Lower leg skin (tissue), 4 donors: ENCODE measurements at regions not wholly inside any gene's neighbourhood (a gene's known extent, or its start where the extent isn't known, plus 50 kb on each side); places are given as distances from the start of the nearest gene placed in this dataset.

Experiments
- DNase-seq, 2 donors: peaks; one replicate each; pipeline ENCODE4 v3.0.0-alpha.2; 2019; ENCODE audit warnings: low spot score in 2 of 2
- H3K4me3 ChIP-seq: fragments of 200-600 bp; sonication (generic); 2 replicates; pipeline ENCODE4 v1.5.1; 2017; ENCODE audit warnings: mild to moderate bottlenecking, low read depth; ENCODE audit not compliant: poor library complexity, severe bottlenecking
- CTCF ChIP-seq, 3 donors: fragments of 450-650 bp; IDR thresholded peaks; one replicate each; pipeline ENCODE4 v1.5.1; 2016; ENCODE audit warnings: antibody characterized with exemption in 3 of 3, mild to moderate bottlenecking in 3 of 3, moderate library complexity in 2 of 3
- POLR2A ChIP-seq, 2 donors: fragments of 450-650 bp; IDR thresholded peaks; one replicate each; pipeline ENCODE4 v1.6.1; 2016 to 2017; ENCODE audit warnings: antibody characterized with exemption in 2 of 2, mild to moderate bottlenecking in 1 of 2, moderate library complexity in 1 of 2
- WGBS, 2 donors: methylation state at CpG; one replicate each; pipeline ENCODE4 v1.1.5; 2018; 5-methylcytosine and 5-hydroxymethylcytosine counted together
- intact Hi-C: fragments of 100-400 bp; cut with DNase I; formaldehyde crosslinking; loops from one replicate; pipeline ENCODE4 v1.15.0; 2023; ENCODE audit warnings: low total_unique reads

GRCh38 chr6:12657884-12658283 is 58.7 kb upstream of the PHACTR1 start:
- TF ChIP-seq POLR2A (IDR thresholded peaks at IDR 0.05), result no peak
- no peak for TF ChIP-seq CTCF (IDR thresholded peaks at IDR 0.05)
- no peak for DNase-seq
- intact Hi-C loops, result no loop called here
- no peak overlapping the region for H3K4me3 ChIP-seq
- 89 to 90% methylated on average over 2 of the region's 2 CpGs for WGBS, 2 donors

GRCh38 chr6:12661432-12662089 is 55.0 kb upstream of the PHACTR1 start:
- 73 to 79% methylated on average over 10 of the region's 10 CpGs for WGBS, 2 donors
- no peak overlapping the region for H3K4me3 ChIP-seq
- DNase-seq, result no peak
- no peak for TF ChIP-seq POLR2A (IDR thresholded peaks at IDR 0.05)
- intact Hi-C loops, result no loop called here
